Astrocyte of the spinal cord (primary cell): ENCODE measurements at regions not wholly inside any gene's neighbourhood (a gene's known extent, or its start where the extent isn't known, plus 50 kb on each side); places are given as distances from the start of the nearest gene placed in this dataset.

Experiments
- DNase-seq: peaks from one replicate; pipeline ENCODE4 v3.0.0; 2011; ENCODE audit warnings: low read depth, low spot score
- H3K4me3 ChIP-seq: 2 replicates; pipeline ENCODE4 v1.5.1; 2011; ENCODE audit warnings: low read depth, mild to moderate bottlenecking, low read length, moderate library complexity
- in situ Hi-C: cut with HindIII; loops from 2 replicates; pipeline ENCODE4 v1.10.0; 2017; ENCODE audit warnings: low sequenced_read_pairs
- TF ChIP-seq, protein P1 (sequence below): IDR thresholded peaks from 2 replicates; pipeline ENCODE4 v1.5.1; 2012; ENCODE audit warnings: low read depth, mild to moderate bottlenecking, low read length, inconsistent platforms

DNA sequence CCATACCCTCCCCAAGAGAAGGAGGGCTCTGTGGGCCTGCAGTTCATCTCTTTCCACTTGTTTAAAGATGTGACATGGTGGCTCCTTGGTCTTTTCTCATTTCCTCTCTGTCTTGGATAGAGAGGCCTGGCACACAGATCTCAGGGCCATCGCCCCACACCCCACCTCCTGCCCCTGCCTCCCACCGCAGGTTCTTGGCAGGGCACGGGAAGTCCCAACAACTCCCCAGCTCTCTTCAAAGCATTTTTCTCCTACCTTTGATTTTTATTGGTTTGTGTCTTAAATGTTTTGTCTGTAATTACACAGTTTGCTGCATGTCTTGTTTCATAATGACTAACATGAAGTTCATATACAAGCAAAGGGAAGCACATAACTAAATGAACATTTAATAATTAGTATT lies 178.5 kb upstream of the MSX2 start:
- H3K4me3 ChIP-seq: no peak overlapping the region
- DNase-seq: no peak
- TF ChIP-seq, protein P1, sequence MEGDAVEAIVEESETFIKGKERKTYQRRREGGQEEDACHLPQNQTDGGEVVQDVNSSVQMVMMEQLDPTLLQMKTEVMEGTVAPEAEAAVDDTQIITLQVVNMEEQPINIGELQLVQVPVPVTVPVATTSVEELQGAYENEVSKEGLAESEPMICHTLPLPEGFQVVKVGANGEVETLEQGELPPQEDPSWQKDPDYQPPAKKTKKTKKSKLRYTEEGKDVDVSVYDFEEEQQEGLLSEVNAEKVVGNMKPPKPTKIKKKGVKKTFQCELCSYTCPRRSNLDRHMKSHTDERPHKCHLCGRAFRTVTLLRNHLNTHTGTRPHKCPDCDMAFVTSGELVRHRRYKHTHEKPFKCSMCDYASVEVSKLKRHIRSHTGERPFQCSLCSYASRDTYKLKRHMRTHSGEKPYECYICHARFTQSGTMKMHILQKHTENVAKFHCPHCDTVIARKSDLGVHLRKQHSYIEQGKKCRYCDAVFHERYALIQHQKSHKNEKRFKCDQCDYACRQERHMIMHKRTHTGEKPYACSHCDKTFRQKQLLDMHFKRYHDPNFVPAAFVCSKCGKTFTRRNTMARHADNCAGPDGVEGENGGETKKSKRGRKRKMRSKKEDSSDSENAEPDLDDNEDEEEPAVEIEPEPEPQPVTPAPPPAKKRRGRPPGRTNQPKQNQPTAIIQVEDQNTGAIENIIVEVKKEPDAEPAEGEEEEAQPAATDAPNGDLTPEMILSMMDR: no peak
- in situ Hi-C loops: no loop called here

DNA sequence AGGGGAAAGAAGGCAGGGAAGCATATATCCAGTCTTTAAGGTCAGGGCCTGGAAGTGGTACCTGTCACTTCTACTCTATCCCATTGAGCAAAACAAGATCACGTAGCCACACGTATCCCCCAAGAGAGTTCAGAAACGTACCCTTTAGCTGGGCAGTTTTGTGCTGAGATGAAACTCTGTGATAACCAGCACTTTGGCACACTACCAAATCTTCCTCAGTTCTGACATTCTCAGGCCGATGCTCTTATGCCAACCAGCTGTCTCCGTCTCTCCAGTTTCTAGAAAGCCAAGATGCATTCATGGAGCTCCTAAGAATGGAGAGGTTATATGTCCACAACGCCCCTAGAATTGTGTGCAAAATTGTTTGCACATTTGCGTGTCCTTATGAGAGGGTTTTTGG lies 176.6 kb upstream of the MSX2 start:
- in situ Hi-C loops: no loop called here
- H3K4me3 ChIP-seq: no peak overlapping the region
- TF ChIP-seq, protein P1: no peak
- no peak for DNase-seq

DNA sequence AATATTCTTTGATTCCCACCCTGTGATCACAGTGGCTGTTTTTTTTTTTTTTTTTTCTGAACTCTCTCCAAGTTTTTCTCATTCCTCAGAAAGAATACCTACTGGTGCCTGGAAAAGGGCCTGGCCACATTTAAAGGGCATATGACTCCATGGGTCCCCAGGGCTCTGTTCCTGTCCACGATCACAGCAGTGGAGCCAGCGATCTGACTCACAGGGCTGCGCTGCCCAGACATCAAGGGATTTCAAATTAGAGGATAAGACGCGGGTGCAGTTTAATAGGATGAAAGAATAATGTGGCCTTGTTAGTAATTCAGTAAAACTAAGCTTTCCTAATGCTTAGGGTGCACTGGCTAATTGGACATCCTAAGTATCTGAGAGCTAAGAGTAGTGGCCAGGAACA lies 175.1 kb upstream of the MSX2 start:
- TF ChIP-seq, protein P1: no peak
- H3K4me3 ChIP-seq: no peak overlapping the region
- peak; percentile 36 for DNase-seq
- in situ Hi-C loops: no loop called here

DNA sequence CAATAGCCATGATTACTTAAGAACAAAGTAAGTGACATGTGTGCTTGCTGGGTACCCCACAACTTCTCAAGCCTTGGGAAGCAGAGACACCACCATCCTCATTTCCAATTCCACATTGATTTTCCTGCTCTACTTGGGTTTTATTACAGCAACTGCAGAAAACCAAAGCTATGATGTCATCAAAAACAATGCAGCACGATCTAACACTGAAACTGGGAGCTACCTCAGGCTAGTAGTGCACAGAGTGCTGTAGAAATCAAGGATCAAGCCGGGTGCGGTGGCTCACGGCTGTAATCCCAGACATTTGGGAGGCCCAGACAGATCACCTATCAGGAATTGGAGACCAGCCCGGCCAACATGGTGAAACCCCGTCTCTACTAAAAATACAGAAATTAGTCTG lies 174.4 kb upstream of the MSX2 start:
- in situ Hi-C loops: no loop called here
- no peak overlapping the region for H3K4me3 ChIP-seq
- TF ChIP-seq, protein P1: no peak
- no peak for DNase-seq

DNA sequence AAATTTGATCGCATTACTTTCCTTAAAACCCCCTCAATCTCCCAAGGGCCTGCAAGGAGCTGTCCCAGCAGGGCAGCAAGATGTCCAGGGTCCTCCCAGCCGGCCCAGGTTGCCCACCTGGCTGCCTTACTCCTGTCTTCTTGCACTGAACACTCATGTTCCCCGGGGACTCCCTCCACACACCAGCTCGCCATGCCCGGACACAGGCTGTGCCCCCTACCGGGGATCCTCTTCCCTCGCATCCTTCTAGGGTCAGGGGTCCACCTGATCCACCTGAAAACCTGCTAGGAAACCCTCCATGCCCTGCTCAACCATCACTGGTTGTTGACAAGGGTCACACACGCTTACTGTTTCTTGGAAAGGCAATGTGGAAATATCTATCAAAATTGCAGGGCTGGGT lies 172.0 kb upstream of the MSX2 start:
- DNase-seq: no peak
- TF ChIP-seq, protein P1: no peak
- in situ Hi-C loops: no loop called here
- H3K4me3 ChIP-seq: no peak overlapping the region

DNA sequence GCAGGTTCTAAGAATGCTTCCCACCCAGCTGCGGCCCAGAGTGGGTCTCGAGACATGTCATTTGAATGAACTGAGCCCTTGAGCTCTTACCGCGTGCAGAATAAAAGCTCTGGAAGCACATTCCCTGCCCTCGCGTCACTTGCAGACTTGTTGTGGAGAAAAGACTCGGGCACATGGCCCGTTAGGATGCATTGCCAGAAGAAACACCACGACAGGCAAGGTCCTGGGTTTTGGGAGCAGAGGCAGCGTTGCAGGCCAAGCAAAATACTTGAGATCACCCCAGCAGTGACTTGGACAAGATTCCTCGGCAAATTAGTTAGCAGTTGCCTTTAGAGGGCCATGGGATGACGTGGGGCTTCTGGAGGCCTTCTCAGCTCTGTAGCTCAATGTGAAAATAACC lies 170.8 kb upstream of the MSX2 start:
- in situ Hi-C loops: no loop called here
- TF ChIP-seq, protein P1: no peak
- peak; percentile 47 for DNase-seq

DNA sequence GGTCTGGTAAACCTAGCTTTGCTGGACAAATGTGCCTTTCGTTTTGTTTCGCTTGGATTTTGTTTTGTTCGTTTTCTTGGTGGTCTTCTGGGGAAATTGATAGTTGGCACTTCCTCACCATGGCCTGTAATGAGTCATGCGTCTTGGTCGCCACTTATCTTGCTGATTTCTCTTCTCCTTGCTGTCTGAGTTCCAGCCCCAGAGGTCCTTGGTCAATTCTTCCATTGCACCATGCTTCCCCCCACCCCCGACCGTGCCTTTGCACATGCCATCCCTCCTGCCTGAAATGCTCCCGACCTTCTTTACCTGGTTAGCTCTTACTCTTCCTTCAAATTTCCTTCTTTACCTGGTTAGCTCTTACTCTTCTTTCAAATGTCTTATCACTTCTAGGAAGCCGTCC lies 168.7 kb upstream of the MSX2 start:
- in situ Hi-C loops: no loop called here

More for the DNA sequence above, 170.8 kb upstream of the MSX2 start:
- H3K4me3 ChIP-seq: no peak overlapping the region

More for the DNA sequence above, 168.7 kb upstream of the MSX2 start:
- no peak overlapping the region for H3K4me3 ChIP-seq
- TF ChIP-seq, protein P1: no peak
- no peak for DNase-seq
